SU-DHL-6 (cell line): ENCODE measurements at regions not wholly inside any gene's neighbourhood (a gene's known extent, or its start where the extent isn't known, plus 50 kb on each side); places are given as distances from the start of the nearest gene placed in this dataset.

Source experiments
- H2AFZ ChIP-seq: fragments of 200-600 bp; sonication (generic); 2 replicates; pipeline ENCODE4 v1.6.1; 2014; ENCODE audit warnings: low read depth, mild to moderate bottlenecking, moderate library complexity, mixed read lengths, antibody characterized with exemption, low read length; ENCODE audit not compliant: severe bottlenecking
- H3F3A ChIP-seq: fragments of 200-600 bp; shearing (Covaris generic); 2 replicates; pipeline ENCODE4 v1.6.0; 2016; ENCODE audit warnings: antibody characterized with exemption, mild to moderate bottlenecking; ENCODE audit not compliant: insufficient read depth
- H3K27ac ChIP-seq: fragments of 200-600 bp; sonication (generic); 2 replicates; pipeline ENCODE4 v1.5.1; 2016; ENCODE audit warnings: low read depth, mild to moderate bottlenecking, low read length, moderate library complexity, mixed read lengths
- H3K27me3 ChIP-seq: fragments of 200-600 bp; sonication (generic), shearing (Covaris generic); 2 replicates; pipeline ENCODE4 v1.6.0; 2014; ENCODE audit warnings: mild to moderate bottlenecking, low read length
- H3K36me3 ChIP-seq: fragments of 200-600 bp; sonication (generic); 2 replicates; pipeline ENCODE4 v1.6.1; 2014; ENCODE audit warnings: mild to moderate bottlenecking, low read length, mixed read lengths
- H3K4me2 ChIP-seq: fragments of 300-600, 200-600 bp; shearing (Covaris generic), sonication (generic); 2 replicates; pipeline ENCODE4 v1.6.0; 2014; ENCODE audit warnings: low read length, low read depth, mild to moderate bottlenecking; ENCODE audit not compliant: poor library complexity, severe bottlenecking
- H3K4me3 ChIP-seq: fragments of 200-600 bp; sonication (generic); 2 replicates; pipeline ENCODE4 v1.5.1; 2014; ENCODE audit warnings: antibody characterized with exemption, low read length, mild to moderate bottlenecking, mixed read lengths; ENCODE audit not compliant: insufficient read depth, poor library complexity, severe bottlenecking
- H3K79me2 ChIP-seq: fragments of 200-600 bp; sonication (generic); 2 replicates; pipeline ENCODE4 v1.6.1; 2014; ENCODE audit warnings: mild to moderate bottlenecking, low read length, moderate library complexity; ENCODE audit not compliant: insufficient read depth
- H3K9ac ChIP-seq: fragments of 200-600 bp; sonication (generic); 2 replicates; pipeline ENCODE4 v1.7.0; 2014; ENCODE audit warnings: mild to moderate bottlenecking, low read length
- H3K9me2 ChIP-seq: fragments of 200-600 bp; sonication (generic); replicated peaks from 2 replicates; pipeline ENCODE4 v1.6.1; 2014; ENCODE audit warnings: low read length; ENCODE audit not compliant: insufficient read depth
- H3K9me3 ChIP-seq: fragments of 200-600 bp; sonication (generic); 2 replicates; pipeline ENCODE4 v1.6.1; 2014; ENCODE audit warnings: low read length, mixed read lengths; ENCODE audit not compliant: insufficient read depth
- H4K20me1 ChIP-seq: fragments of 200-600 bp; sonication (generic); 2 replicates; pipeline ENCODE4 v1.6.1; 2014; ENCODE audit warnings: low read depth, mild to moderate bottlenecking, antibody characterized with exemption, low read length, moderate library complexity, mixed read lengths
- CTCF ChIP-seq: fragments of 200-600 bp; sonication (generic); IDR thresholded peaks from one replicate; pipeline ENCODE4 v1.5.1; 2017; ENCODE audit warnings: antibody characterized with exemption, mild to moderate bottlenecking, low read length, moderate library complexity; ENCODE audit not compliant: insufficient read depth, poor library complexity, severe bottlenecking
- EZH2phosphoT487 ChIP-seq: fragments of 200-600 bp; sonication (generic), shearing (Covaris generic); conservative IDR thresholded peaks from 2 replicates; pipeline ENCODE4 v1.6.1; 2018; ENCODE audit warnings: mild to moderate bottlenecking, antibody characterized with exemption, low read length, moderate library complexity, mixed read lengths

- Histone ChIP-seq H3K27me3 (no peaks in the 10 kb centered on the region), H3K4me3 (no peak overlapping the region), H3K9me3 (no peaks in the 10 kb centered on the region)
Observed at GRCh38 chr6:130628862-130629261, 198.3 kb upstream of the SMLR1 start.

GRCh38 chr6:130629640-130630039, 197.6 kb upstream of the SMLR1 start:
- TF ChIP-seq CTCF: no peak
- TF ChIP-seq EZH2phosphoT487: no peak
- H3K79me2 ChIP-seq: no peaks in the 10 kb centered on the region
- H4K20me1 ChIP-seq: no peaks in the 10 kb centered on the region
- H3K27me3 ChIP-seq: no peaks in the 10 kb centered on the region
- H2AFZ ChIP-seq: no peak overlapping the region
- H3K4me2 ChIP-seq: no peak overlapping the region
- no peak overlapping the region for H3K27ac ChIP-seq
- H3K9me2 ChIP-seq: no peaks in the 10 kb centered on the region
- no peak overlapping the region for H3K9ac ChIP-seq
- H3K36me3 ChIP-seq: no peaks in the 10 kb centered on the region
- no peak overlapping the region for H3K4me3 ChIP-seq
- H3K9me3 ChIP-seq: no peaks in the 10 kb centered on the region
- H3F3A ChIP-seq: no peaks in the 10 kb centered on the region

More at GRCh38 chr6:130628862-130629261, 198.3 kb upstream of the SMLR1 start:
- H3K4me2 ChIP-seq: no peak overlapping the region
- H3K9ac ChIP-seq: no peak overlapping the region
- TF ChIP-seq CTCF: no peak
- TF ChIP-seq EZH2phosphoT487: no peak
- no peaks in the 10 kb centered on the region for H3F3A ChIP-seq
- H3K27ac ChIP-seq: no peak overlapping the region
- no peaks in the 10 kb centered on the region for H4K20me1 ChIP-seq
- no peaks in the 10 kb centered on the region for H3K79me2 ChIP-seq
- H3K9me2 ChIP-seq: no peaks in the 10 kb centered on the region
- no peaks in the 10 kb centered on the region for H3K36me3 ChIP-seq
- no peak overlapping the region for H2AFZ ChIP-seq

GRCh38 chr6:130632277-130632676, 194.9 kb upstream of the SMLR1 start:
- no peak overlapping the region for H3K27ac ChIP-seq
- no peaks in the 10 kb centered on the region for H3K9me2 ChIP-seq
- no peaks in the 10 kb centered on the region for H3K79me2 ChIP-seq
- no peaks in the 10 kb centered on the region for H4K20me1 ChIP-seq
- H2AFZ ChIP-seq: no peak overlapping the region
- no peak overlapping the region for H3K4me3 ChIP-seq
- no peak overlapping the region for H3K4me2 ChIP-seq
- no peaks in the 10 kb centered on the region for H3K9me3 ChIP-seq
- TF ChIP-seq CTCF (no peak), EZH2phosphoT487 (no peak)
- H3K27me3 ChIP-seq: no peaks in the 10 kb centered on the region
- H3K9ac ChIP-seq: no peak overlapping the region
- no peaks in the 10 kb centered on the region for H3F3A ChIP-seq
- H3K36me3 ChIP-seq: no peaks in the 10 kb centered on the region

GRCh38 chr6:130632897-130633296, 194.3 kb upstream of the SMLR1 start:
- TF ChIP-seq CTCF (no peak), EZH2phosphoT487 (no peak)
- no peaks in the 10 kb centered on the region for H3K79me2 ChIP-seq
- H3K9me3 ChIP-seq: no peaks in the 10 kb centered on the region
- H3K9me2 ChIP-seq: no peaks in the 10 kb centered on the region
- H3K4me3 ChIP-seq: no peak overlapping the region
- no peak overlapping the region for H3K27ac ChIP-seq
- no peaks in the 10 kb centered on the region for H4K20me1 ChIP-seq
- H3K27me3 ChIP-seq: no peaks in the 10 kb centered on the region
- no peaks in the 10 kb centered on the region for H3K36me3 ChIP-seq
- no peak overlapping the region for H3K9ac ChIP-seq
- H3K4me2 ChIP-seq: no peak overlapping the region
- no peak overlapping the region for H2AFZ ChIP-seq
- H3F3A ChIP-seq: no peaks in the 10 kb centered on the region
